ENCODE measurements at regions not wholly inside any gene's neighbourhood (a gene's known extent, or its start where the extent isn't known, plus 50 kb on each side); places are given as distances from the start of the nearest gene placed in this dataset.

DNA sequence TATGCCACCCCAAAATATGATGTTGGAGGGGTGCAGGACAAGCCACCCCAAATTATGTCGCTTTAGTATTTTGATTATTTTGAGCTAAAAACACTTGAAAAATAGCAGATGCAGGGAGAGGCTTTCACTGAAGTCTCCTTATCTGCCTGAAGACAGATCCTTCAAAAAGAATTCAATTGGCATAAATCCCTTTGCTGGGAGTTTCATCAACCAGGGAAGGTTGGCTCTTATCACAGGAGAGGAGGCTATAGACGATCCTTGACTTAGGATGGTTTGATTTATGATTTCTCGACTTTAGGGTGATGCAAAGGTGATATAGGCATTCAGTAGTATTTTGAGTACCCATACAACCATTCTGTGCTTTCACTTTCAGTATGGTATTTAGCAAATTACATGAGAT is 97.8 kb upstream of the CAMK1G start:
- H3K4me3 ChIP-seq (ENCODE audit: low read length) = no peak overlapping the region
- TF ChIP-seq ZNF274 (IDR thresholded peaks at IDR 0.05; ENCODE audit: low read depth, low read length) = no peak

DNA sequence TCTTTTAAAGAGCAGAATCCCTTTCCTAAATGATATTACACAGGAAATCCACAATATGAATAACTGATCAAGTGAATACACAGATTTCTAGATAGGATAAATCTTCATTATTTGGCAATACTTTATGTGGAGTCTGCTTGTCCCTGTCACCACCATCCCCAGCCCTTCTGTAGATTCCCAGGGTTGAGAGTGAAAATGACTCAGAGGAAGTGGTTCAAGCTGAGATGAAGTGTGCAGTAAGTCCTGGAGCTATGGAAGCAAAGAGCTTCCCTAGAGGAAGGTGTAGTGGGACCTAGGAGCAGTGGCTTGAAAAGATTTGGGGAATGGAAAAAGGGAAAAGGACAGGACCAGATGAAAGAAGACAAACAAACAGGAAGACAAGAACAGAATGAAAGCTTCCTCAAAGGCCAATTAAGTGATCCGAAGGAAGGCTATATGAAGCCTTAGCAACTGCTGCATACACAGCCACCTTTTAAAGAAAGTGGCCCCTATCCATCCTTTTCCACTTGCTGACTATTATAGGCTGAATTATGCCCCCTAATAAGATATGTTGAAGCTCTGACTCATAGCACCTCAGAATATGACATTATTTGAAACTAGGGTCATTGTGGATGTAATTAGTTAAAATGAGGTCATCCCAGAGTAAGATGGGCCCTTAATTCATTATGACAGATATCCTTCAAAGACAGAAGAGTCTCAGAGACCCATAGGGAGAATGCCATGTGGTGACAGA is 96.5 kb upstream of the CAMK1G start:
- no peak overlapping the region for H3K4me3 ChIP-seq (ENCODE audit: low read length)
- TF ChIP-seq ZNF274 (IDR thresholded peaks at IDR 0.05; ENCODE audit: low read depth, low read length) = no peak

DNA sequence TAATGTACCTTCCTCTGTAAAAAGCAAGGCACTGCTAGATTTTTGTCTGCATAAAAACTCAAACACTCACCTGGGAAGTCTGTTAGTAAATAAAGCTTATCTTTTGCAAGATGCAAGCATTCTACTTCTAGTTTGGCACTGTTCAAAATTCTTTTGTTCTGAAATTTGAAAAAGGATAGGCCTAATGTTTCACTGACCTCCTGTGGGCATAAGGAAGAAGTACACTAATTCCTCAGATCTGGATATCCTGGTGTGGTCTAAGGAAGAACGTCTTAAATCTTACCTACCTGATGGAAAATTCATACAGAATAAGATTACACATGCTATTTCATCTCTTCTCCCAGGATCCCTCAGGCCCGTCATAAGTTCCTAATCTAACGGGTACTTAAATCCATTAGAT is 93.5 kb upstream of the CAMK1G start:
- no peak overlapping the region for H3K4me3 ChIP-seq (ENCODE audit: low read length)
- no peak for TF ChIP-seq ZNF274 (IDR thresholded peaks at IDR 0.05; ENCODE audit: low read depth, low read length)

DNA sequence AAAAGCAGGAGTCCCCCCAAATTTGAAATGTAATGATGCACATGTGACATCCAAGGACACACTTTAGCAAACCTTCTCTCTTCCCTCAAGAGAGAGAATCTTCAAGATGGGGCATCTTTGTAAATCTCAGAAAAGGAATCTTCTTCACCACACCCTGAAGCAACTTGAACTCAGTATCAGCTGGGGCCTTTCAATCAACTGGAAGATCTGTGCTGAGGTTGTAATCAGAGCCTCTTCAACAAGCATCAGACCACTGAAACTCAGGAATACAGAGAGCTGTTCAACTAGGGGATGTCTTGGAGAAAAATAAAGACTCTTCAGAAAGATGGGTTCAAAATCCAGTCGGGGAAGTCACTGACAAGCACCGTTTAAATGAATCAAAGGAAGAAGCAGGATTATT is 92.5 kb upstream of the CAMK1G start:
- H3K4me3 ChIP-seq (ENCODE audit: low read length) = no peak overlapping the region
- no peak for TF ChIP-seq ZNF274 (IDR thresholded peaks at IDR 0.05; ENCODE audit: low read depth, low read length)

DNA sequence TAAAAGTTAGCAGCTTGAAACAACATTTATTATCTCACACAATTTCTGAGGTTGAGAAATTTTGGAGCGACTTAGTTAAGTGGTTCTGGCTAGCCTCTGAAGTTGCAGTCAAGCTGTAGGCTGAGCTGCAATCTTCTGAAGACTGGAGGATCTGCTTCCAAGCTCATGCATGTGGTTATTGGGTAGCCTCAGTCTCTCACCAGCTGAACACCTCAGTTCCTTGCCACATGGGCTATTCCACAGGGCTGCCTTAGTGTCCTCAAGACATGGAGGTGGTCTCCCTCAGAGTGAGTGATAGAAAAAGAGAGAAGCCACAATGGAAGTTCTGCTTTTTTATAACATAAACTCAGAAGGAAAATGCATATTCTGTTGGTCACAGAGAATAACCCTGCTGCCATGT is 92.0 kb upstream of the CAMK1G start:
- no peak overlapping the region for H3K4me3 ChIP-seq (ENCODE audit: low read length)
- no peak for TF ChIP-seq ZNF274 (IDR thresholded peaks at IDR 0.05; ENCODE audit: low read depth, low read length)

DNA sequence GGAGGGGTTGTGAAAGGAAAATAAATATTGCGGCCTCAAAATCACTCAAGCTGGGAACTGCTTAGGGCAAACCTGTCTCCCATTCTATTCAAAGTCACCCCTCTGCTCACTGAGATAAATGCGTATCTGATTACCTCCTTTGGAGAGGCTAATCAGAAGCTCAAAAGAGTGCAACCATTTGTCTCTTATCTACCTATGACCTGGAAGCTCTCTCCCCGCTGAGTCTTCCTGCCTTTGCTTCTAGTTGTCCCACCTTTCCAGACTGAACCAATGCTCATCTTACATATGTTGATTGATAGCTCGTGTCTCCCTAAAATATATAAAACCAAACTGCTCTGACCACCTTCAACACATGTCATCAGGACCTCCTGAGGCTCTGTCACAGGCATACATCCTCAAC is 91.6 kb upstream of the CAMK1G start:
- H3K4me3 ChIP-seq (ENCODE audit: low read length) = no peak overlapping the region
- no peak for TF ChIP-seq ZNF274 (IDR thresholded peaks at IDR 0.05; ENCODE audit: low read depth, low read length)

DNA sequence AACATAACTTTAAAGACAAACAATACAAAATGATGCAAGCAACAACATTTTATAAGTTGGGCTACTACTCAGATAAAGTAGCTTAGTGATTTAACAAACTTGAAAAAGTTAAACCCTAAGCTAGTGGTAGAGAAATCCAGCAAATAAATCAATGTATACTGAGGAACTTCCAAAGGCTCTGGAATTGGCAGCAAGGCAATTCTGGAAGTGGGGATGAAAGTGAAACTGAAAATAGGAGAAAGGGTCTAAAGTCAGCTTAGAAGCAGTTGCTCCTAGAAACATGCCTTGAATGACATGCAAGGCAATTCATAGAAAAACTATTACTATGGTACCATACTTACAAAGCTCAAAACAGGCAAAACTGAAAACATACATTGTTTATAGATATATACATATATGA is 90.0 kb upstream of the CAMK1G start:
- TF ChIP-seq ZNF274 (IDR thresholded peaks at IDR 0.05; ENCODE audit: low read depth, low read length) = no peak
- no peak overlapping the region for H3K4me3 ChIP-seq (ENCODE audit: low read length)

DNA sequence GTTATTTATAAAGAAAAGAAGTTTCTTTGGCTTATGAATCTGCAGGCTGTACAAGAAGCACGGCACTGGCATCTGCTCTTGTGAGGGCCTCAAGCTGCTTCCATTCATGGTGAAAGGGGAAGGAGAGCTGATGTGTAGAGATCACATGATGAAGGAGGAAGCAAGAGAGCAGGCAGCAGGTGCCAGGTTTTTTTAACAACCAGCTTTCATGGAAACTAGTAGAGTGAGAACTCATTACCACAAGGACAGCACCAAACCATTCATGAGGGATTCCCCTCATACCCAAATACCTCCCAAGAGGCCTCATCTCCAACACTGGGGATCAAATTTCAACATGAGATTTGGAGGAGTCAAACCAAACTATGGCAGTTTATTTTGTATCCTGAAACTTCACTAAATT is 85.8 kb upstream of the CAMK1G start:
- no peak overlapping the region for H3K4me3 ChIP-seq (ENCODE audit: low read length)
- no peak for TF ChIP-seq ZNF274 (IDR thresholded peaks at IDR 0.05; ENCODE audit: low read depth, low read length)

DNA sequence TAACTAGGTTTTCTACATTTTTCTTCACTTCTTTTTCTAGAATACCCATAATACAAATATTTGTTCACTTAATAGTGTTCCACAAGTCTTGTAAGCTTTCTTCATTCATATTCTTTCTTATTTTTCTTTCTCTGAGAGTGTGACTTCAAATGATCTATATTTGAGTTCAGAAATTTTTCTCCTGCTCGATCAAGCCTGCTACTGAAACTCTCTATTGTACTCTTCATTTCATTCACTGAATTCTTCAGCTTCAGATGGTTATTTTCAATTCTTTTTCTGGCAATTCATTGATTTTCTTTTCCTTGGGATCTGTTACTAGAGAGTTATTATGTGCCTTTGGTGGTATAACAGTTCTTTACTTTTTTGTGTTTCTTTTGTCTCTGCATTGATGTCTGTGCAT is 82.5 kb upstream of the CAMK1G start:
- no peak overlapping the region for H3K4me3 ChIP-seq (ENCODE audit: low read length)
- TF ChIP-seq ZNF274 (IDR thresholded peaks at IDR 0.05; ENCODE audit: low read depth, low read length) = no peak

DNA sequence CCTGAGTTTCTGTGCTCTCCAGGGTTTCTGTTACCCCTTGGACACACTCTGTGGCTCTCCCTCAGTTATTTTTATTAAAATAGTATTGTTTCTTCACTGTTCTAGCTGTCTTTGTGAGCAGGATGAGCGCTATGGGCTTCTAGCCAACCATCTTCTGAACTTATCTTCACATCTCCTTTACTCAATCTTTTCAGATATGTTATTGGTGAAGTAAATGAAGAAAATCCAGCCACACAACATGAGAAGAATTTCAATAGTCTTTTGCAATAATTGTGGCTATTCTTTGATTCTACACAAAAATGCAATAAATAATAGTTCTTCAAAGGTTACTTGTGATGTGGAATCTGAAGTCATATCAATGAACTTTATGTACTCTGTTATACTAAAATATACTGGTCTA is 80.3 kb upstream of the CAMK1G start:
- H3K4me3 ChIP-seq (ENCODE audit: low read length) = no peak overlapping the region

DNA sequence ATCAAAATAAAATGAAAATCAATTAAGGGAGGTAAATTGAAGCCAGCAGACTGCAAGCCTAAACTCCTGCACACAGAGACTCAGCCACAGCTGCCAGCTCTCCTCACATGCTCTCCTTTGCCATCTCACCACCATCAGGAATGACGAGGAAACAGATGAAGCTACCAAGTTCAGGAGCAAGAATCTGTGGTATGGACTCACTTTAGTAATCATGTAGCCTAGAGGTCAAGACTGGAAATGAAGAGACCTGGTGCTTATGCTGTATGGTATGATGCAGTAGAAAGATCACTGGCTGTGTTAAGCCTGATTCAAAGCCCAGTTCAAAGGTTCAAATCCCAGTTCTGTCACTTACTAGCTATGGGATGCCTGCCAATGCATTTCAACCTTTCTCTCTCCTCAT is 78.9 kb upstream of the CAMK1G start:
- no peak for TF ChIP-seq ZNF274 (IDR thresholded peaks at IDR 0.05; ENCODE audit: low read depth, low read length)
- no peak overlapping the region for H3K4me3 ChIP-seq (ENCODE audit: low read length)

More for the DNA sequence above, 80.3 kb upstream of the CAMK1G start:
- no peak for TF ChIP-seq ZNF274 (IDR thresholded peaks at IDR 0.05; ENCODE audit: low read depth, low read length)

DNA sequence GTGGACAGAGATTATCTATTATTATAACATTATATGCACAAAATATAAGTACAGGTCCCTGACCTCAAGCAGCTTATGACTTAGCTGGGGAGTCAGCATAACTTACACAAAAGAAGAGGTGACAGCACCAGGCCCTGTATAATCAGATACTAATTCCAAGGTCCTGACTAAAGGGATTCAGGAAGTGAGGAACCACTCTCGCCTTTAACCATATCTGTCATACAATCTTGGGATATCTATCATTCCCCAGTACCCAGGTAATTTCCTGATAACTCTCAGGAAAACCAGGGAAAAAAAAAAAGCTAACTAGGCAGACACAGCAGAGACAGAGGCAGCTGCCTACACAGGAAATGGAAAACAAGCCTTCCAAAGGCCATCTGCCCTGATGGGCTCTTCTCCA is 78.5 kb upstream of the CAMK1G start:
- H3K4me3 ChIP-seq (ENCODE audit: low read length) = no peak overlapping the region
- no peak for TF ChIP-seq ZNF274 (IDR thresholded peaks at IDR 0.05; ENCODE audit: low read depth, low read length)

DNA sequence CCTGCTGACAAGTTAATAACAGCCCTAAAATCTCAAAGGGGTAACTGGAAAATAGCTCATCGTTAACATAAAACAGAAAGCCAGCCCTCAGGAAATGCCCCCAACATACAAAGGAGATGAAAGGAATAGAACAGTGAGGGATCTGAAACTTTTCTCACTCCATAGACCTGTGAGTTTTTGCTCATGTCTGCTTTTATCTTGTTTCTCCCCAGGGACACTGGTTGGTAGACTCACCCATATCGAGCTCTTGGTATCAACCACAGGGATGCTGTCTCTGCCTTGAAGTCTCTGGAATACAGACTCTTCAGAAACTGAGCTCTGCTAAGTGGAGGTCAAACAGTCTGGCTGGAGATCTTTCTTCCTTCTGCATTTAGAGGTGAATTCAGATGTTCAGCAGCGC is 77.4 kb upstream of the CAMK1G start:
- no peak overlapping the region for H3K4me3 ChIP-seq (ENCODE audit: low read length)
- TF ChIP-seq ZNF274 (IDR thresholded peaks at IDR 0.05; ENCODE audit: low read depth, low read length) = no peak

DNA sequence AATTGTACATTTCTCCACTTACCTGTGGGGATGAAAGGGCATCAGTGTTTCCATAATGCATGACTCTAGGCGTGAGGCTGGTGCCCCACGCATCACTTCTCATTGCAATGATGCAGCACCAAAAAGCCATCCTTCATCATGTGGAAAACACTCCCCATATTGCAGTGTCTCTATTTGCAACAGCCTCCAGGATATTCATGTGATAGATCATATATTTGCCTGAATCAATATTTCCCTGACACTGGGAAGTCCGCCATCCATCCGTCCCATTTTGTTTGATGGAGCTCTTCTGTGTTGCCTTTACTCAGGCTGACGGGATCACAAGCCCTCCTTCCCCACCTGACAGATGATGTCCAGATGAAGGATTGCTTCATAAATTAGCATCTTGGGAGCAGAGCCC is 74.5 kb upstream of the CAMK1G start:
- no peak overlapping the region for H3K4me3 ChIP-seq (ENCODE audit: low read length)
- no peak for TF ChIP-seq ZNF274 (IDR thresholded peaks at IDR 0.05; ENCODE audit: low read depth, low read length)

DNA sequence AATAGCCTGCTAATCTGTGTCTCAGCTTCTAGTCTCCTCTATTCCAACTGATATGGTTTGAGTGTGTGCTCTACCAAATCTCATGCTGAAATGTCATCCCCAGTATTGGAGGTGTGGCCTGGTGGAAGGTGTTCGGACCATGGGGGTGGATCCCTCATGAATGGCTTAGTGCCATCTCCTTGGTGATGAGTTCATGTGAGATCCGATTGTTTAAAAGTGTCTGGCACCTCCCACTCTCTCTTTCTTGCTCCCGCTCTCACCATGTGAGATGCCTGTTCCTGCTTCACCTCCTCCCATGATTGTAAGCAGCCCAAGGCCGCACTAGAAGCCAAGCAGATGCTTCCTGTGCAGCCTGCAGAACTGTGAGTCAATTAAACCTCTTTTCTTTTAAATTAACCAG is 73.5 kb upstream of the CAMK1G start:
- TF ChIP-seq ZNF274 (IDR thresholded peaks at IDR 0.05; ENCODE audit: low read depth, low read length) = no peak
- H3K4me3 ChIP-seq (ENCODE audit: low read length) = no peak overlapping the region

DNA sequence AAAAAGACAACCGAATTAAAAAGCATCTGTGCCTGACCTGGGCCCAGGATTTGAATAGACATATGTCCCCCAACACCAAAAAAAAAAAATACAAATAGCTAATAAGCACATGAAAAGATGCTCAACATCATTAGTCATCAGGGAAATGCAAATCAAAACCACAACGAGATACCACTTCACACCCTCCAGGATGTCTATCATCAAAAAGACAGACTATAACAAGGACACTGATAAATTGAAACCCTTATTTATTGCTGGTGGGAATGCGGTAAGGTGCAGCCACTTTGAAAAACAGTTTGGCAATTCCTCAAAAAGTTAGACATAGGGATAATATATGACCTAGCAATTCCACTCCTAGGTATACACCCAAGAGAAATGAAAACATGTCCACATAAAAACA is 72.3 kb upstream of the CAMK1G start:
- no peak for TF ChIP-seq ZNF274 (IDR thresholded peaks at IDR 0.05; ENCODE audit: low read depth, low read length)
- H3K4me3 ChIP-seq (ENCODE audit: low read length) = no peak overlapping the region
